Stimulated activated naive B cell treated with anti-CD40 and anti-IgM and Interleukin-4, amounts not matched to agents 10 μg/mL and 1 μg/mL and 100 μg/mL, for 72 hours (primary cell): ENCODE measurements at regions not wholly inside any gene's neighbourhood (a gene's known extent, or its start where the extent isn't known, plus 50 kb on each side); places are given as distances from the start of the nearest gene placed in this dataset.
"Not testable (repeated sequence)": the region's sequence is repeated elsewhere in the genome, so short reads cannot be mapped to it uniquely, and the experiment has no call there.

Experiments
- ATAC-seq, 2 donors: fragments of 150-1000 bp; cut with Tn5 transposase; replicated peaks; 2 replicates each; pipeline ENCODE4 v1.10.0; 2021; ENCODE audit warnings: moderate library complexity in 1 of 2
- DNase-seq: peaks from one replicate; pipeline ENCODE4 v3.0.0; 2021
- H3K27ac Mint-ChIP-seq: one replicate; pipeline ENCODE4 v1.8.0; 2022; ENCODE audit warnings: mild to moderate bottlenecking, mixed read lengths
- H3K27me3 Mint-ChIP-seq, 2 donors: one replicate each; pipeline ENCODE4 v1.8.0; 2022; ENCODE audit warnings: mixed read lengths in 2 of 2
- H3K36me3 Mint-ChIP-seq, 2 donors: one replicate each; pipeline ENCODE4 v1.8.0; 2022; ENCODE audit warnings: mixed read lengths in 2 of 2, mild to moderate bottlenecking in 1 of 2
- H3K4me1 Mint-ChIP-seq, 2 donors: one replicate each; pipeline ENCODE4 v1.8.0; 2022; ENCODE audit warnings: mixed read lengths in 2 of 2, mild to moderate bottlenecking in 1 of 2
- H3K4me3 Mint-ChIP-seq, 2 donors: one replicate each; pipeline ENCODE4 v1.8.0; 2022; ENCODE audit warnings: mild to moderate bottlenecking in 2 of 2, mixed read lengths in 2 of 2, moderate library complexity in 1 of 2
- H3K9me3 Mint-ChIP-seq, 2 donors: one replicate each; pipeline ENCODE4 v1.8.0; 2022; ENCODE audit warnings: mixed read lengths in 2 of 2, mild to moderate bottlenecking in 1 of 2

GRCh38 chr16:29578898-29579297 lies 72.7 kb upstream of the NPIPB12 start:
- Mint-ChIP-seq H3K36me3 (peaks cover 19 to 24% of the 10 kb centered on the region in 2 donors), H3K4me1 (peaks cover 11 to 20% of the 10 kb centered on the region in 2 donors)
- H3K4me3 Mint-ChIP-seq, ATAC-seq, DNase-seq, H3K27me3 Mint-ChIP-seq, H3K9me3 Mint-ChIP-seq, H3K27ac Mint-ChIP-seq: not testable (repeated sequence)

GRCh38 chr16:29581764-29582163 lies 75.6 kb upstream of the NPIPB12 start:
- H3K4me1 Mint-ChIP-seq, result peaks cover 10 to 34% of the 10 kb centered on the region in 2 donors
- peaks cover 17 to 25% of the 10 kb centered on the region in 2 donors for H3K36me3 Mint-ChIP-seq
- not testable (repeated sequence) for DNase-seq, H3K27me3 Mint-ChIP-seq, ATAC-seq, H3K27ac Mint-ChIP-seq, H3K4me3 Mint-ChIP-seq, H3K9me3 Mint-ChIP-seq

GRCh38 chr16:29591919-29592318 lies 71.1 kb upstream of the SPN start:
- peaks cover 14 to 43% of the 10 kb centered on the region in 2 donors for H3K4me1 Mint-ChIP-seq
- not testable (repeated sequence) for H3K27me3 Mint-ChIP-seq, H3K9me3 Mint-ChIP-seq, DNase-seq, ATAC-seq
- peaks cover 20 to 25% of the 10 kb centered on the region in 2 donors for H3K36me3 Mint-ChIP-seq
- H3K27ac Mint-ChIP-seq, result peak overlapping the region; percentile 87
- H3K4me3 Mint-ChIP-seq, result peak overlapping the region; percentile 17 to 69

- H3K27me3 Mint-ChIP-seq, H3K9me3 Mint-ChIP-seq: not testable (repeated sequence)
- ATAC-seq (peak; percentile 68 to 77), DNase-seq (peak; percentile 52)
- H3K27ac Mint-ChIP-seq, result peak overlapping the region; percentile 91
- H3K4me3 Mint-ChIP-seq, result peak overlapping the region; percentile 85 to 94
- H3K4me1 Mint-ChIP-seq, result peaks cover 14 to 33% of the 10 kb centered on the region in 2 donors
- H3K36me3 Mint-ChIP-seq, result peaks cover 13 to 15% of the 10 kb centered on the region in 2 donors
Observed at GRCh38 chr16:29594269-29594925, 68.7 kb upstream of the SPN start.

GRCh38 chr16:29594926-29595838 lies 67.9 kb upstream of the SPN start:
- peak overlapping the region; percentile 91 for H3K27ac Mint-ChIP-seq
- peaks cover 14 to 36% of the 10 kb centered on the region in 2 donors for H3K4me1 Mint-ChIP-seq
- H3K9me3 Mint-ChIP-seq, H3K27me3 Mint-ChIP-seq: not testable (repeated sequence)
- peak overlapping the region; percentile 82 to 94 for H3K4me3 Mint-ChIP-seq
- peaks cover 9 to 10% of the 10 kb centered on the region in 2 donors for H3K36me3 Mint-ChIP-seq
- DNase-seq (peak; percentile 81), ATAC-seq (peak; percentile 78 to 79)

- not testable (repeated sequence) for H3K27me3 Mint-ChIP-seq, H3K4me3 Mint-ChIP-seq, ATAC-seq, DNase-seq, H3K27ac Mint-ChIP-seq, H3K9me3 Mint-ChIP-seq
- peaks cover 23 to 42% of the 10 kb centered on the region in 2 donors for H3K4me1 Mint-ChIP-seq
- peaks cover 15 to 19% of the 10 kb centered on the region in 2 donors for H3K36me3 Mint-ChIP-seq
Observed at GRCh38 chr16:29597030-29597429, 66.0 kb upstream of the SPN start.

GRCh38 chr16:29600111-29601000 lies 62.7 kb upstream of the SPN start:
- Mint-ChIP-seq H3K27ac (peak overlapping the region; percentile 95), H3K4me3 (peak overlapping the region; percentile 82 to 84), H3K4me1 (peaks cover 32 to 53% of the 10 kb centered on the region in 2 donors), H3K36me3 (peaks cover 24 to 42% of the 10 kb centered on the region in 2 donors)
- not testable (repeated sequence) for H3K27me3 Mint-ChIP-seq, H3K9me3 Mint-ChIP-seq
- DNase-seq (peak; percentile 62), ATAC-seq (peak; percentile 81 to 83)

GRCh38 chr16:29602247-29602625 lies 60.8 kb upstream of the SPN start:
- H3K27ac Mint-ChIP-seq, result peak overlapping the region; percentile 42
- not testable (repeated sequence) for H3K27me3 Mint-ChIP-seq
- peaks cover 34 to 61% of the 10 kb centered on the region in 2 donors for H3K4me1 Mint-ChIP-seq

GRCh38 chr16:29602683-29603088 lies 60.4 kb upstream of the SPN start:
- not testable (repeated sequence) for H3K4me3 Mint-ChIP-seq, H3K27me3 Mint-ChIP-seq, H3K9me3 Mint-ChIP-seq, ATAC-seq, DNase-seq, H3K27ac Mint-ChIP-seq
- H3K4me1 Mint-ChIP-seq, result peaks cover 39 to 65% of the 10 kb centered on the region in 2 donors
- H3K36me3 Mint-ChIP-seq, result peaks cover 24 to 43% of the 10 kb centered on the region in 2 donors

More at GRCh38 chr16:29602247-29602625, 60.8 kb upstream of the SPN start:
- not testable (repeated sequence) for ATAC-seq, H3K4me3 Mint-ChIP-seq, H3K9me3 Mint-ChIP-seq, DNase-seq
- H3K36me3 Mint-ChIP-seq, result peaks cover 21 to 39% of the 10 kb centered on the region in 2 donors

- Mint-ChIP-seq H3K4me1 (peaks cover 43 to 68% of the 10 kb centered on the region in 2 donors), H3K27ac (peak overlapping the region; percentile 82), H3K36me3 (peaks cover 30 to 50% of the 10 kb centered on the region in 2 donors)
- not testable (repeated sequence) for H3K27me3 Mint-ChIP-seq, H3K4me3 Mint-ChIP-seq, ATAC-seq, DNase-seq, H3K9me3 Mint-ChIP-seq
Observed at GRCh38 chr16:29604631-29605549, 58.2 kb upstream of the SPN start.

GRCh38 chr16:29605593-29606205 lies 57.3 kb upstream of the SPN start:
- H3K9me3 Mint-ChIP-seq, H3K27me3 Mint-ChIP-seq, H3K27ac Mint-ChIP-seq, H3K4me3 Mint-ChIP-seq, ATAC-seq, DNase-seq: not testable (repeated sequence)
- Mint-ChIP-seq H3K36me3 (peaks cover 28 to 46% of the 10 kb centered on the region in 2 donors), H3K4me1 (peaks cover 39 to 60% of the 10 kb centered on the region in 2 donors)

GRCh38 chr16:29606669-29607427 lies 56.2 kb upstream of the SPN start:
- Mint-ChIP-seq H3K27ac (peak overlapping the region; percentile 91), H3K4me3 (peak overlapping the region; percentile 67 to 72), H3K36me3 (peaks cover 24 to 50% of the 10 kb centered on the region in 2 donors), H3K4me1 (peaks cover 37 to 58% of the 10 kb centered on the region in 2 donors)
- H3K27me3 Mint-ChIP-seq, H3K9me3 Mint-ChIP-seq: not testable (repeated sequence)
- ATAC-seq, result peak; percentile 84 to 85
- DNase-seq, result peak; percentile 74
